NCI-H1092 (cell line): ENCODE measurements at regions not wholly inside any gene's neighbourhood (a gene's known extent, or its start where the extent isn't known, plus 50 kb on each side); places are given as distances from the start of the nearest gene placed in this dataset.
"Not testable (repeated sequence)": the region's sequence is repeated elsewhere in the genome, so short reads cannot be mapped to it uniquely, and the experiment has no call there.

ENCODE experiments used
- DNase-seq: peaks from one replicate; lab custom pipeline; 2025; lab: John Stamatoyannopoulos, UW

GRCh38 chr11:129503646-129504045, 128.0 kb downstream of the BARX2 start:
- no peak for DNase-seq

- no peak for DNase-seq
Observed at GRCh38 chr11:129505266-129505665, 129.6 kb downstream of the BARX2 start.

GRCh38 chr11:129508163-129508562, 132.5 kb downstream of the BARX2 start:
- no peak for DNase-seq

DNA sequence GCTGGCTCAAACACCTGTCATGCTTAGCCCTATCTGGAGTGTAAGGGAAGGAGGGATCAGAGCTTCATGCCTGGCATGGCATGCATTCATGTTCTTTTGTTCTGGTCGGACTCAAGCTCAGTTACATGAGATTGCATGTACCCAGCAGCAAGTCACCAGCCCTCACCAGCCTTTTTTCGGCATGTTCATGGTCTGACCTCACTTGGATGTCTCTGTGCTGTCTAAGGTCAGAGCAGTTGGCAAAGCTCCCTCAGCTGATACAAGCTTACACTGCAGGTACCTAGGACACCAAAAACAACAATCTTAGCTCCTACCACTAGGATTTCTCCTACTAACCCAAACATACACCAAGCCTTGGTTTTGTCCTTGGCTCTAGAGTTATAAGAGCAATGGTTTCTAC, 152.6 kb downstream of the BARX2 start:
- no peak for DNase-seq

DNA sequence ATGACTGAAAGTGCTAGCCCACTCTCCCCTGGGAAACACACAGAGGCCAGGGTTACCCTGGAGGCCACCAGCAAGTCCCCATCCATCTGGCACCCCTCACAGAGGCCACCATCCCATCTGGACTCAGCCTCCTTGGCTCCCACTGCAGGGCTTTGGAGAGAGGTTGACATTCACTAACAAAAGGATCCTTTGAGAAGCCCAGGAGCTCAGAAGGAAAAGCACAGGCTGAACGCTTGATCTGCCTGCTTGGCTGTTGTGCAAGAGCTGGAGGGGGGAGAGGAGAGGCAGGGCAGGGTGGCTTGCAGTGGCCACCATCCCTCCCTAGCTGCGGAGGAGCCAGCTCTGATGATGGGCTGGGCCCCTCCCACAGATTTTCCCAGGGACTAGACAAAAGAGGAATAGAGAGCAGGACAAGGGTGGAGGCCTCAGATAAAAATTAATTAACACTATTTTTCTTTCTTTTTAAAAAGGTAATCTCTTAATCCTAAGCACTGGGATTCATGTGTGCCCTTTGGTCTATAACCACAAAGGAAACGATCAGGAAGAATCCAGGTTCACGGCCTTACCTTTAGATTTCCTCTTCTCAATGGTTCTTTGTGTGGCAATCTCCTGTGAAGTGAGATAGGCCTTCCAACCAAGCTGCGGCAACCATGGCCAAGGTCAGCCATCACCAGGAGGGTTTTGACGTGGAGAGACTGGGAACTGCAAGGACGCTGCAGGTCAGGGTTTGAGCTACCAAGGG, 154.7 kb downstream of the BARX2 start:
- DNase-seq, result no peak

DNA sequence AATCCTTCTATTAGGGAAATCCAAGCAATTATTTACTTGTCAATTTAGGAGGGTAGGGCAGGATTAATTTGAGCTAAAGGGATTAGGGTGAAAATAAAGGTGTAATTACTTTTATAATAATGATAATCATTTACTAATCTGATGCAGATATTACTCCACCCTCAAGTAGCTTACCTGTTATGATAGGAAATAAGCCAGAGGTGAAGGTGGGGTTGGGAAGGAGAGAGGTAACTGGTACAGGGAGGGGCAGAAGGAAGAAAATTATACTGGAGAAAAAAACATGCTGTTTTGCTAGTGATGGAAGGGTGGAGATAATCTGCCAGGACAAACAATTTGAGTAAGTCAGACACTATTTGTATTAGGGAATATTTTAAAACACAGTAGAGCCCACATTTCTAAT, 157.7 kb downstream of the BARX2 start:
- DNase-seq, result no peak

- DNase-seq, result no peak
Observed at GRCh38 chr11:129536338-129536737, 160.7 kb downstream of the BARX2 start.

GRCh38 chr11:129538323-129538722, 162.7 kb downstream of the BARX2 start:
- DNase-seq, result no peak

DNA sequence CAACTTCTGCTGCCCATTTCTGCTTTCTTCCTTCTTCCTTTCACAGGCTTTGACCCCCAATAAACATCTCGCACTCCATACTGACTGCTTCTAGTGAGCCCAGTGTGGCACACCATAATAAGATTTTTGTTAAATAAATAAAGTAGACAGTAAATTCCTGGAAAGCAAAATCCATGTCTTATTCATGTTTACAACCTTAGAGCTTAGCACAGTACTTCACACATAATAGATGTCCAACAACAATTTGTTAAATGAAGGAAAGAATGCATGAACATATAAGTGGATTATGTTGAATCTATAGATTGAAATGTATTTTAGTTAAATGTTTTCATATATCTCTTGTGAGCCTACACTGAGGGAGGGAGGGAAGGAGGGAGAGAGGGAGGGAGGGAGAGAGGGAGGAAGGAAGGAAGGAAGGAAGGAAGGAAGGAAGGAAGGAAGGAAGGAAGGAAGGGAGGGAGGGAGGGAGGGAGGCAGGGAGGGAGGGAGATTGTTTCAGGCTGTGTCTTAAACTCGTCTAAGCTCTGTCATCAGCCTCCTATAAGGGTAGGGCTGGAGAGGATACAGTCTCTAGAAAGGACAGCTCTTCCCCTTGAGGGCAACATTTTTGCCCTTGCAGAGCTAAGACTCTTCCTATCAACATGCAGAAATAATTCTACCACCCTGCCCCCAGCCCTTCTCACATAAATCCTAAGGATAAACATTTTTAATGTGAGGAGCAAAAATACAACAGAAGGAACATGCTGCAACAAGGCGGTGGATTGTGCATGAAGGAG, 168.1 kb downstream of the BARX2 start:
- DNase-seq, result no peak

- no peak for DNase-seq
Observed at GRCh38 chr11:129544691-129545090, 169.0 kb downstream of the BARX2 start.

- DNase-seq, result no peak
Observed at GRCh38 chr11:129546266-129546665, 170.6 kb downstream of the BARX2 start.

GRCh38 chr11:129557421-129557820, 181.8 kb downstream of the BARX2 start:
- DNase-seq, result no peak

DNA sequence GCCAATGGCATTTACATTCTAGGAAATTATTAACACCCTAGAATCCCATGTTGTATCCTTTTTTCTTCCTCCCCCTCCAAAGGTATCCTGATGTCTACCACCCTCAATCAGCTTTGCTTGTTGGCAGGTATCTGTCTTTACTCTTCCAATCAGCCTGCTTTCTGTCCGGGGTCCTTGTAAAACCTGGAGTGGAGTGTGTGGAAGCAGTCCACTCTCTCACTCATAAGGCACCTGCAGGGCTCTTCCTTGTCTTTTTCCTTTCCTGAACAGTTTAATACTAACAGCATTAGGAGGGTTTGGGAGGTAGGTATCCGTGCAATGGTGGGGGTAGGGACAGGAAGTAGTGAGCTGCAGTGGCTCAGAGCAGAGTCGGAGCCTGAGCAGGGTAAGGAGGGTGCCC, 193.4 kb downstream of the BARX2 start:
- no peak for DNase-seq

DNA sequence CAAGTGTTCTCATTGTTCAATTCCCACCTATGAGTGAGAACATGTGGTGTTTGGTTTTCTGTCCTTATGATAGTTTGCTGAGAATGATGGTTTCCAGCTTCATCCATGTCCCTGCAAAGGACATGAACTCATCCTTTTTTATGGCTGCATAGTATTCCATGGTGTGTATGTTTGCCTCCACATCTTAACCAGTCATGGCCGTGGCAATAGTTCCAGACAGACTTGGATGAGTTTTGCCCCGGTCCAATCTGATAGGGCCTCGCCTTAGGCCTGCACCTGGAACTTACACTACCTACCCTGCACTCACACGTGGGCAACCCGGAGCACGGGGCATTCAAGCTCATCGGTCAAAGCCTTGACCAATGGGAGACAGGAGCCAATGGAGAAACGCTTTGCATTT, 197.0 kb downstream of the BARX2 start:
- DNase-seq, result not testable (repeated sequence)

DNA sequence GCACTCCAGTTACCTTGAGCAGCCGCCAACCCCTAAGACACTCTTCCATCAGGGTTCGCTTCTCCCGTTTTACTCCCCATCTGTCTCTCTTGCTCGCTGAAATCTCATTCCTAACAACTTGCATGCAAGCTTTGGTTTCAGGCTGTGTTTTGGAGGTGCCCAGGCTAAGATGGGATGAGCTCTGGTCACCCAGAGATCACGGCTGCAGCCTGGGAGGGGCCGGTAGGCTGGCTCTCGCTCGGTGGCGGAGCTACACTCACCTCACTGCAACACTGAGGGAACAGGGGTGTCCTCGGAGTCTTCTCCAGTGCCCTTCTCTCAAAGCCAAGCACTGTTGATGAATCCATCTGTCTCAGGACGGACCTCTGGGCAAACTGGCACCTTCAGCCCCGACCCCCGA, 197.5 kb downstream of the BARX2 start:
- DNase-seq, result no peak

DNA sequence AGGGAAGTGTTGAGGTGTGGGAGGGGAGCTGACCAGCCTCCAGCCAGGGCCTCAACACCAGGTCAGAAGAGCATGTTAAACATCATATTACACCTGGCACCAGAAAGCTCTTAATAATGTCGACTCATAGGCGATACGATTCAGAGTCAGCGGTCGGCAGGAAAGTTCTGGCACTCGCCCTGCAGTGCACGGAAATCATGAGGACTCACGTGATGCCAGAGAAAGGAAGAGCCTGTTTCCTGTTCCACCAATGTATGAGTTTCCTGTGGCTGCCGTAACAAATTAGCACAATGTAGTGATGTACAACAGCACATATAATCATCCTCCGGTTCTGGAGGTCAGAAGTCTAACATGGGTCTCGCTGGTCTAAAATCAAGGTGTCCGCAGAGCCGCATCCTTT, 198.8 kb downstream of the BARX2 start:
- no peak for DNase-seq

GRCh38 chr11:129576652-129577051, 201.0 kb downstream of the BARX2 start:
- no peak for DNase-seq

GRCh38 chr11:129578006-129578405, 202.4 kb downstream of the BARX2 start:
- DNase-seq, result no peak

- DNase-seq, result no peak
Observed at GRCh38 chr11:129580278-129580677, 204.6 kb downstream of the BARX2 start.

DNA sequence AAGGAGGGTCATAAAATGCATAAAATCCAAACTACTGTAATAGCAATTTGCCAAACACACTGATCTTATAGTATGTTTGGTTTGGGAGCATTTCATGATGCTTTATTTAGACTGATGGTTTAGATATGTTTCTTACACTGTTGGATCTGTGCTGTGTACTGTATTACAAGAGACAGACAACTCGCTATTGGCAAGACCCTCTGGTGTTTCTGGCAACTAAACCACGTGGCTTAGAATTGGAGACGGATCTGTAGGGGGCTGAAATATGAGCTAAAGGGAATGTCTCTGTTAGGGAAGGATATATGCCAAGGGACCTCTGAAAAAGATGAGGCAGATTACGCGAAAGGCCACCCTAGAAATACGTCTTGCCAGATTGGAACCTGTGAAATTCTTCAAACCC, 208.7 kb downstream of the BARX2 start:
- DNase-seq, result no peak

- no peak for DNase-seq
Observed at GRCh38 chr11:129589190-129589860, 213.7 kb downstream of the BARX2 start.

DNA sequence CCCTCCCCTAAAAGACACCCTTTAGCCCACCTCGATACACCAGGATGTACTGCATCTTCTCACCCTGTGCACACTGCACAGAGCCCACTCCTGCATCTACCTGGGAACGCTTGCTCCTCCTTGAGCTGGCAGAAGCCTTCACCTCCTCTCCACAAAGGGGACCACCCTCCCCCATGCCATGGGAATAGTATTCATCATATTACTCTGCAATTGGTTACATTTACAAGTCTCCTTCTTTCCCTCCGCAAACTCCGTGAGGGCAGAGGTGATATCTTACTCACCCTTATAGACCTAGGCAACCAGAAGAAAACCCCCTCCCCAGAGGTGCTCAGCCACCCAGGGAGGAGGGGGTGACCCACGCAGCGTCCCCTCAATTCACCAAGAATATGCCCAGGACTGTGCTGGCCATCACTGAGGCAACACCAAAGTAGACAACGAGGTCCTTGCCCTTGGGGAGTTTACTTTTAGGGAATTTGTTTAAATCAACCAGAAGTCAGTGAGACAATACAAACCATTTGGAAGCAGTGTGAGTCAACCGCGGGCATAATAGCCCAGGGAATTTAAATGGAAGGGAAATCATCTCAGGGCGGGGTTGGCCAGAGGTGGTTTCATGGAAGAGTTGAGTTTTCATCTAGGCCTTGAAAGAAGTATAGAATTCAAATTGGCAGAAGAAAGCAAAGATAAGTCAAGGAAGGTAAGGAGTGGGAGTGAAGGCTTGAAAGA, 214.5 kb downstream of the BARX2 start:
- no peak for DNase-seq
